ENCODE measurements at regions not wholly inside any gene's neighbourhood (a gene's known extent, or its start where the extent isn't known, plus 50 kb on each side); places are given as distances from the start of the nearest gene placed in this dataset.

- no peak for DNase-seq (ENCODE audit: low spot score)
These were observed 205.8 kb upstream of the NRXN1 start for GRCh38 chr2:51237626-51238271.

- DNase-seq (ENCODE audit: low spot score), result no peak
These were observed 200.1 kb upstream of the NRXN1 start for GRCh38 chr2:51232027-51232426.

GRCh38 chr2:51231071-51231470 lies 199.1 kb upstream of the NRXN1 start:
- DNase-seq (ENCODE audit: low spot score), result no peak

GRCh38 chr2:51225377-51225776 lies 193.4 kb upstream of the NRXN1 start:
- DNase-seq (ENCODE audit: low spot score), result no peak

- DNase-seq (ENCODE audit: low spot score), result no peak
These were observed 192.9 kb upstream of the NRXN1 start for GRCh38 chr2:51224790-51225189.

GRCh38 chr2:51222106-51222505 lies 190.2 kb upstream of the NRXN1 start:
- DNase-seq (ENCODE audit: low spot score), result no peak

- DNase-seq (ENCODE audit: low spot score), result no peak
These were observed 188.7 kb upstream of the NRXN1 start for GRCh38 chr2:51220606-51221005.

- no peak for DNase-seq (ENCODE audit: low spot score)
These were observed 188.1 kb upstream of the NRXN1 start for GRCh38 chr2:51220080-51220479.

- peak; percentile 4 for DNase-seq (ENCODE audit: low spot score)
These were observed 187.5 kb upstream of the NRXN1 start for GRCh38 chr2:51219468-51219867.

- DNase-seq (ENCODE audit: low spot score), result no peak
These were observed 186.1 kb upstream of the NRXN1 start for GRCh38 chr2:51218047-51218446.

GRCh38 chr2:51213826-51214225 lies 181.9 kb upstream of the NRXN1 start:
- DNase-seq (ENCODE audit: low spot score), result no peak

GRCh38 chr2:51212374-51212773 lies 180.4 kb upstream of the NRXN1 start:
- DNase-seq (ENCODE audit: low spot score), result no peak

GRCh38 chr2:51208521-51208920 lies 176.6 kb upstream of the NRXN1 start:
- no peak for DNase-seq (ENCODE audit: low spot score)

GRCh38 chr2:51201295-51201694 lies 169.4 kb upstream of the NRXN1 start:
- DNase-seq (ENCODE audit: low spot score), result no peak

GRCh38 chr2:51194656-51195055 lies 162.7 kb upstream of the NRXN1 start:
- DNase-seq (ENCODE audit: low spot score), result no peak

- no peak for DNase-seq (ENCODE audit: low spot score)
These were observed 138.3 kb upstream of the NRXN1 start for GRCh38 chr2:51170273-51170672.

GRCh38 chr2:51165534-51166260 lies 133.8 kb upstream of the NRXN1 start:
- peak; percentile 7 for DNase-seq (ENCODE audit: low spot score)

GRCh38 chr2:51158251-51158650 lies 126.3 kb upstream of the NRXN1 start:
- DNase-seq (ENCODE audit: low spot score), result no peak

GRCh38 chr2:51153236-51153635 lies 121.3 kb upstream of the NRXN1 start:
- DNase-seq (ENCODE audit: low spot score), result no peak

GRCh38 chr2:51151490-51152140 lies 119.7 kb upstream of the NRXN1 start:
- no peak for DNase-seq (ENCODE audit: low spot score)

- no peak for DNase-seq (ENCODE audit: low spot score)
These were observed 117.8 kb upstream of the NRXN1 start for GRCh38 chr2:51149725-51150124.

- no peak for DNase-seq (ENCODE audit: low spot score)
These were observed 113.8 kb upstream of the NRXN1 start for GRCh38 chr2:51145761-51146160.

GRCh38 chr2:51120754-51121280 lies 88.9 kb upstream of the NRXN1 start:
- DNase-seq (ENCODE audit: low spot score), result no peak
